Activated T-cell treated with anti-CD3 and anti-CD28 coated beads for 4 hours (primary cell): ENCODE measurements at regions not wholly inside any gene's neighbourhood (a gene's known extent, or its start where the extent isn't known, plus 50 kb on each side); places are given as distances from the start of the nearest gene placed in this dataset.
"Not testable (repeated sequence)": the region's sequence is repeated elsewhere in the genome, so short reads cannot be mapped to it uniquely, and the experiment has no call there.

ENCODE experiments used
- DNase-seq: peaks from one replicate; pipeline ENCODE4 v3.0.0-alpha.2; 2020

DNA sequence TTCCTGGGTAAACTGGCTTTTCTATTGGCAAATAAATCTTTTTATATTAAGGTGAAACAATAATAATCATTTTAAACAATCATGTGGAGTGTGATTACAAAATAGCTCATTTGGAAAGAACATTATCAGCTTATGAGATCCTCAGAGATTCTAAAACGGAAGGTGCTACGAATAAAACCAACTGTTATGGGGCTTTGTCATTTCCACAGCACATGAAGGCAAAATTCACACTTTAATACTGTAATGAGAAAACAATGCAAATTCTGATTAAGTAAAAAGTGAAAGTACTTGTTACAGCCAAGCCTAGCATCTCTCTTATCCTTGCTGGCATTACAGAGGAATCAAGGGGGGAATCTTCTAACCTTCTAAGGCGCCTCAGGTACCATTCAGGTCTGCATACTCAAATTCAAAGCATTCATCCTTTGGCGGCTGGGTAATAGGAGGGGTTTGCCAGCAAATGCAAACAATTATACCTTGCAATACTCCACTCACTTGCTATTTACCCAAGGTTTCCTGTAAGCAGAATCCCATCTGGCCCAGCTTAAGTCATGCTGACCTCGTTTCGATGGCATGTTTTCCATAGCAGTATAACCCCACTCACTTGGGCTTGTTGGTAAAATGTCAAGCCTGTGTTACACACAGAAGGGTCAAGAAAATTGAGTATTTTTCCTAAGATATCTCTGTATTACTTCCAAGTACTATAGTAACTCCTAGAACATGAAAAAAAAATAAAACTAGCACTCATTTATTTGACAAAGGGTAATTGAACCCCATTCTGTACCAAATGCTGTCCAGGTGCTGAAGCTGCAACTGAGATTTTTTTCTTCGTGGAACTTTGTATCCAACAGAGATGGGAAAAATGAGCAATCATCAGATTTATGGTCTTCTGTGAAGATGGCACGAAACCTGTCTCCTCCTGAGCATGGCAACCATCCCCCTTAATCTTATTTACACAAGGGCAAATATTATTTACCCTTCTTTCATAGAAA is 183.7 kb upstream of the LMCD1 start:
- DNase-seq = no peak

DNA sequence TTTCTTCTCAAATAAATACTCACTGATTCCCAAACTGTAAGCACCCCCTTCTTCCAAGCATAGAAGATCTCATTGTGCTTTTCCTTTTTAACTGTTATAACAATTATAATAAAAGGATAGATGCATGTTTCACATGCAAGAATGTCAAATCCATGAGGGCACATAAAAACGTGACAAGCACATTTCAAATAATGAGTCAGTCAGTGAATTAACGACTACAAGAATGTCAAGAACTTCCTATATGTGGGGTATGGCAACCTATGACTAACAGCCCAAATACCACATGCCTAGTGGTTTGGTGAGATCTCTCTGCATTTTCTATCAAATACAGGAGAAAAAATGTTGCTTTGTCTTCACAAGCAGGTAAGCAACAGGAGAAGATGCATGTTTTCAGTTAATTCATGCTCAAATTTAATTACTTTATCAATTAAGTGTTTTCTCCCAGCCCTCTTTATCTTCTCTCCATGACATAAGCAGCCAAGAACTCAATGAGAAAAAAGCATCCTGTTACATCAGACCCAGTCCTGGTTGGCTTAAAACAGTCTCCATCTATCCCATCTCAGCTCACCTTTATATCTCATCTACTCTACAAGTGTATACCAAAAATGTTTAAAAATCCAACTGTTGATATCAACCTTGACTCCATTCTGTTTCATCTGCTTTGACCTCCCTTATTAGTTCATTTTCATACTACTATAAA is 181.5 kb upstream of the LMCD1 start:
- DNase-seq = no peak

DNA sequence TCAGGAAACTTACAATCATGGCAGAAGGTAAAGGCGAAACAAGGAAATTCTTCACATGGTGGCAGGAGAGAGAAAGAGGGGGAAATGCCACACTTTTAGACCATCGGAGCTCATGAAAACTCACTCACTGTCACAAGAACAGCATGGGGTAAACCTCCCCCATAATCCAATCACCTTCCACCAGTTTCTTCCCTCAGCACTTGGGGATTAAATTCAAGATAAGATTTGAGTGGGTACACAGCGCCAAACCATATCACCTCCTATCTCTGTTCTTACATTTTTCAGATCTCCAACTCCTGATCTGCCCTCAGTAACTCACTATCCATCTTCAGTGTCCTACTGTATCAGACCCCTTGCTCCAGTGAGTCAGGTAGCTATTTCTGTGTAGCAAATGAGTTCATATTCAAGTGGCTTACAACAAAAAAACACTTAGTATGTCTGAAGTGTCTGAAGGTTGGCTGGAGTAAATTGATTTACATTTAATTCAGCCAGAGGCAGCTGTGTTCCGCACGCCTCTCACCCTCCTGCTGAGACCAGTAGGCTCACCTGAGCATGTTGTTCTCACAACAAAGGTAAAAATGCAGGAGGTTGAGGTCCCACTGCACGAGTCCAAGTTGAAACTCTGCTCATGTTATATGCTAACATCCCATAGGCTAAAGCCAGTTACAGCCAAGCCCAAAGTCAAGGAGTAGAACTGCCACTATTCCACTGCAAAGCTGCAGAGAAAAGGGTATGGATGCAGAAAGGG is 180.7 kb upstream of the LMCD1 start:
- DNase-seq = no peak

DNA sequence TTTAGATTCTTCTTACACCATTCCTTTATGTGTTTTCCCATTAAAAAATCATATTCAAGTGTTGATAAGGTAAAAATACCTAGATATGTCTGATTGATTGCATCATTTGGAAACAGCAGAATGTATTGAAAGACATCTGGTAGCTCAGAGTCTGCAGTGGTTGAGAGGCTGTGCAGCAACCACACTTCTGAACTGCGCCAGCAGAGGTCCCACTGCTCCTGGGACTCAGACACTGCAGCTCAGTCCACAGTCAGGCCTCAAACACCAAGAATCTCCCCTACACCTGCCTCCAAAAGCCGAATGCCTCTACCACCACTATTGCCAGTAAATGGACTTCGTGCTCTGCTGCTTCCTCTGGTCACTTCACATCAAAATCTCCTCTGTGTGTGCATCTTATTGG is 176.9 kb upstream of the LMCD1 start:
- peak; percentile 6 for DNase-seq

DNA sequence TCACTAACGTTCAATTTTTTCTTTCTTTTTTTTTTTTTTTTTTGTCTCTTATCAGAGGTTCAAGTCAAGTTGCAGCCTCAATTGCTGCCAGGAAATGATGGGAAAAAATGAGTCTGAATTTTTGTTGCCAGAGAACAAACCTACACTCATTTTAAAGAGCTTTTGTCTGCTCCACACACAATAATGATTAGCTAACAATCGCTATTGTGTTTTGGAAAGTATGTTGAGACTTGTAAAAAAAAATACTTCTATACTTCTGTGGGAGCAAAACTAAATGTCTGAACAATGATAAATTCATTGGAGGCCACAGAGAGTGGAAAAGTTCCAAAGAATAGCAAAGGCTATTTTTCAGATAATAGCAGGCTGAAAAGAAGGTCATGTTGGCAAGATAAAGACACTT is 176.3 kb upstream of the LMCD1 start:
- DNase-seq = no peak

DNA sequence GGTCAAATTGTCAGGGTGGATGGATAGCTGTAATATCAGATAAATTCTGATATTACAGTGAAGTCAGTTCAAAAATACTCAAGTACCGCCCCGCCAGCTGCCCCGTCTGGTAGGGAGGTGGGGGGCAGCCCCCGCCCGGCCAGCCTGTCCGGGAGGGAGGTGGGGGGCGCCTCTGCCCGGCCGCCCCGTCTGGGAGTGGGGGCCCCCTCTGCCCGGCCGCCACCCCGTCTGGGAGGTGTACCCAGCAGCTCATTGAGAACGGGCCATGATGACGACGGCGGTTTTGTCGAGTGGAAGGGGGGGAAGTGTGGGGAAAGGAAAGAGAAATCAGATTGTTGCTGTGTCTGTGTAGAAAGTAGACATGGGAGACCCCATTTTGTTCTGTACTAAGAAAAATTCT is 175.8 kb upstream of the LMCD1 start:
- not testable (repeated sequence) for DNase-seq

DNA sequence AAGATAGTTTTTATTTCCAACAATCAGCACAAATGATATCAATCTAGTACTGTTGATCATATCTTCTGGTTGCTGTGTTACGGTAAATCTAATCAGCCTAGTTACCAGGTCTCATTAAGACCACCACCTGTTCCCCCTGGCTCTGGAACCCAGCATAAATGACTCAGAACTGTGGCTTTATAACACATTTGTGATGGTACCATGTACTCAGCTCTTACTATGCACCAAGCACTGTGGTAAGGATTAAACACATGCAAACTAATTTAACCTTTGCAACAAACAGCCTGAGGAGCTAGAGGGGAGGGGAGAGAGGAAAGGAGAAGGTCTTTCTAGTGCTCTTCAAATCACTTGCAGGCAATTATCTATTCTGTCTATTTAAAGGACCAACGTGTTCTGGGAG is 173.9 kb upstream of the LMCD1 start:
- no peak for DNase-seq

DNA sequence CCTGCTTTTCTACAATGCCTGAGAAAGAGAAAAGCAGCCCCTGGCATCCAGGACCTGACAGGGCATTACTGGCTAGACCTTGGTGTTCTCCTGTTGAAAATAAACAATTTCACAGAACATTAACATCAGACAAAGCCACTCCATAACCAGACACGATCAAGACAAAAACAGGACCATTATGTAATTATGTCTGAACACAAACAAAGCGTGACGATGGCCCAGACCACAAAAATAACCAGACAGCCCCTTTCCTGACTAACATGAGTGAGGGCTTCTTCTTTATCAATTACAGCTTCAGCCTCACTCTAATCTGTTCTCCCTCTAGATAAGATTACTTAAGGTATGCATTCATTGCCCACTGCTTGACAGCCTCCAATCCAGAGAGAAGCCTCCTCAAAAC is 172.7 kb upstream of the LMCD1 start:
- DNase-seq = no peak

DNA sequence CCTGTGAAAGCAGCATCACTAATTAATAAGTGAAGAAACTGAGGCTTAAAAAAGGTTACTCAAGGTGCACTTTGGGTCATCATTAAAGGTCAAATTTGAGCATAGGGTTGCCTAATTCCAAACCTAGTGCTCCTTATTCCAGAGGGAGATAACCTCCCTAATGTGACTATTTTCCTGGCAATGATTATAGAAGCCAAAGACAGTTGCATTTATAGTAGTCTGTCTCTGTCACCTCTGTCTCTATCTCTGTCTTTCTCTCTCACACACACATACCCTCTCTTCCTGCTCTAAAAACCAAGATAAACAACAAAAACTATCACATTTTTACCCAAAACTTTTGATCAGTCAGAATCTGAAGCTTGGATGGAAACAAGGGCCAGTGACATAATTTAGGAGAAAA is 172.0 kb upstream of the LMCD1 start:
- DNase-seq = no peak

DNA sequence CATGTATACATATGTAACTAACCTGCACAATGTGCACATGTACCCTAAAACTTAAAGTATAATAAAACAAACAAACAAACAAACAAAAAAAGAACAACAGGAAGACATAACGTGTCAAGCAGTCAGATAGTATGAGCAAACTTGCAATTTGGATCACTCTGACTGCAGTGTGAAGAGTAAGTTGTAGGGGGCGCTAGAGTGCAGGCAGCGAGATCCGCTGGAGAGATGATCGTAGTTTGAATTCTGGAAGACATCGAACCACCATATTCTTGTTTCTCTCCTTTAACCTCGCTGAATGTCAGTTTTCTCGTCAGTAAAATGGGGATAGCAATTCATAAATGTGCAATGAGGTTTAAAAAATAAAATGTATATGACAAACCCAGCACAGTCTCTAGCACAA is 165.2 kb upstream of the LMCD1 start:
- DNase-seq = no peak

DNA sequence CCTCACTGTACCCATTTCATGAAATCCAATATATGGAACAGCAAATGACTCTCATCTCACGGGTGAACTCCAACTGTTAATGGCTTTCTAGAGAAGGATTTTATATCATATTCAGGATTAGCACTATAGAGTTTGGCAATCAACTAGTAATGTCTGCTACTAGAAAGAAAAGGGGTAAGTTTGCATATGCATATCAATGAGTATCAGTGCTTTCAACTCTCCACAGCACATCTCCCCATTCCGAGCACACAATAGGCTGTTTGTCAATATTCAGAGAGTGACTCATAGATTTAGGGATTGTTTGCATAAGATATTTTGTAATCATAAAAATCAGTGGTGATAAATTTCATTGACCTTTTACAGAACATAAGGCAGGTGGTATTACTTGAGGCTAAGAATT is 163.2 kb upstream of the LMCD1 start:
- DNase-seq = no peak

DNA sequence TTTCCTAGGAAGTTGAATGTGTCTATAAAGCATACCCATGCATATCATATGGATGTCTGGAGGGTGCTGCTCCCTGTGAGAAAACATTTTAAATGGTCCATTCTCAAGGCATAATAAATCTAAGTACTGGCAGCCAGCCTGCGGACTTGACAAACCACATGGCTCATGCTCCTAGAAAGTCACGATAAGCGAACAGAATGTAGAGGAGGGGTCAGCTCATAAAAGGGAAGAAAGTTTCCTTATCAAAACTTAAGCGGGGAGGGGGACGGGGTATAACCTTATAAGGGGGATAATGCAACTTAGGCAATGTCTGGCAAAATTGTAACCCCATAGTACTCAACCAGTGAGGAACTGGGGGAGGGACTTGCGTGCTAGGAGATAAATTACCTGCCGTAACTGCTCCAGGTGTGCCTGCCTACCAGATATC is 159.8 kb upstream of the LMCD1 start:
- DNase-seq = no peak

DNA sequence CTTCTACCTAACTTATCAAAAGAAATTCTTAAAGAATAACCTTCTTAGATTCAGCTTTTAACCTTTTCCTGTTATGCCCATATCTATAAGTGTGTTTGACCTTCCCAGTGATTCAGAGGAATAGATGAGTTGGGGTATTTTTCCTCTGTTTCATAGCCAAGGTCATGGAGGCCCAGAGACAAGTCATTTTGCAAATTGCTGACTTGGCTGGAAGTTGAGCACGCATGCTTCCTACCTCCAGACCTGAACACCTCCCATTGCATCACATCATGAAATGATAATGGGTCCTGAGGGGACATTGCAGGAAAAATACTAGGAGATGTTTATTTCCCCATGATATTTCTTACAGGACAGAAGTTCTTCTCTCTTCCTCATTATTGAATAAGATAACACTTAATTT is 158.6 kb upstream of the LMCD1 start:
- no peak for DNase-seq

DNA sequence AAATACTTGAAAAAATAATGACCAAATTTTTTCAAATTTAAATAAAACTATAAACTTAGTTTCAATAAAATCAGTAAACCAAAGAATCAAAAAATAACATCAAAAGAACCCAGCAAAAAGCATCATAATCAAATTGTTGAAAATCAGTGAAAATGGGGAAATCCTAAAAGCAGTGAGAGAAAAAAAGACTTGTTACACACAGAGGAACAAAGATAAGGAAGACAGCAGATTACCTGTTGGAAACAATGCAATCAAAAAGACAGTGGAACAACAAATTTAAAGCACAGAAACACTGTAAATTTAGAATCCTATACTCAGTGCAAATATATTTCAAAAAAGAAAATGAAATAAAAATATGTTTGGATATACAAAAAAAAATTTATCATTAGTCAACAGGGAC is 156.2 kb upstream of the LMCD1 start:
- DNase-seq = no peak

DNA sequence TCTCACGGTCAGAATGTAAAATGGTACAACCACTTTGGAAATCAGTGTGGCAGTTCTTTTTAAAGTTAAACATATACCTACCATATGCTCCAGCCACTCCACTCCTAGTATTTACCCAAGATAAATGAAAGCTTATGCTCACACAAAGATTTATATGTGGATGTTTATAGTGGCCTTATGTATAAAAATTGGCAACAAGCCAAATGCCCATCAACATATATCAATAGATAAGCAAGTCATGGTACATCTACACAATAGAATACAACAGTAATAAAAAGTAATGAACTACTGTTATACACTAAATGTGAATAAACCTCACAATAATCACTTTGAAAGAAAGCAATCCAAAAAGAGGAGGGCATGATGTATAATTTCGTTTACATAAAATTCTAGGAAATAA is 153.5 kb upstream of the LMCD1 start:
- DNase-seq = no peak

DNA sequence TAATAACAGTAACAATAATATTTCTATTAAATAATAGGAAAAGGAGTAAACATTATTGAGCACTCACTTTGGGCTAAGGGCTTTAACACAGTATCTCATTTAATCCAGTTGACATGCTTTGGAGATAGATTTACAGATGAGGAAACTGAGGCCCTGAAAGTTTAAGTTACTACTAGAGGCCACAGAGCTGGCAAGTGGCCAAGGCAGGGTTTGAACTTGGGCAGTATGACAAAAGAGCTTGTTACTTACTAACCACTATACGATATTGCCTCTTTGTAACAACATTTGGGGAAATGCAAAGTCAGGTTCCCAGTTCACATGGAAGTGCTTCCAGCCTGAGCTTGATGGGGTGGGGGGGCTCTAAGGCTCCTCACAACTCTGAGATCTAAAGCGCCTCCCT is 149.1 kb upstream of the LMCD1 start:
- DNase-seq = no peak

DNA sequence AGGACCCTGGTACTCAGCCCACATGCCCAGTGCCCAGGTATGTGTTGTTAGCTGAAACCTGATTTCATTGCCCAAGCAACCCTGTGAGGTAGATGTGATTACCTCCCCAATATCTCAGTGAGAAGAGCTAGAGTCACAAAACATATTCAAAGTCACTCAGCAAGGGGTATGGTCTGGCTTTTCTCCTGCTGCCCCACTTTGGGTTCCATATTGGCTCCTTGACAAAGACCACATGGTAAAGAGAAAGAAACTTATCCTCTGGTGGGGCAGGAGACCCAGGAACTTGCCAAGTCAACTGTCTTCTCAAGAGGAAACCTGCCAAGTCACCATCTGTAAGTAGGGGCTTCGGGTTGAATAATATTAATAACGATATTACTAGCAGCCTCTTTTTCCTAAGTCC is 148.3 kb upstream of the LMCD1 start:
- no peak for DNase-seq

DNA sequence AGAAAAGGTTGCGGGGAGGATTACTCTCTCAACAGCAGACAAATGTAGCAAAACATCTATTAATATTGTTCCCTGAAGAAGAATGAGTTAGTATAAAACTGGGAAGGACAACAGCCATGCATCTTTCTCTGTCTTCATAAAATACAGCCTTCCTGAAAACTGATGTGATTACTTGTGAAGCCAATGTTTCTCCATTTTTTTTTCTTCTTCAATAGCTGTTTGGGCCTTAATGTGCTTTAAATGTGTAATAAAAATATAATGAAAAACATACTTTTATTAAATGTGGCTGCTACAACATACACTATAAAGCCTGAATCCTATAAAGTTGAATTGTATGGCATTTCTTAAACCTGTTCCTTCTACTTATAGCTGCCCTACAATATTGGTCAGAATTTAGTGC is 146.3 kb upstream of the LMCD1 start:
- DNase-seq = no peak

DNA sequence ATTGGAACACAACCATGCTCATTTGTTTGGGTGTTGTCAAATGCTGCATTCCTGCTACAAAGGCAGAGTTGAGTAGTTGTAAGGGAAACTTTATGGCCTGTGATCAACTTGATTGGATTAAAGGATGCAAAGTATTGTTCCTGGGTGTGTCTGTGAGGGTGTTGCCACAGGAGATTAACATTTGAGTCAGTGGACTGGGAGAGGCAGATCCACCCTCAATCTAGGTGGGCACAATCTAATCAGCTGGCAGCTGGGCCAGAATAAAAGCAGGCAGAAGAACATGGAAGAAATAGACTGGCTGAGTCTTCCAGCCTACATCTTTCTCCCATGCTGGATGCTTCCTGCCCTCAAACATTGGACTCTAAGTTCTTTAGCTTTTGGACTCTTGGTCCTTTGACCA is 145.6 kb upstream of the LMCD1 start:
- not testable (repeated sequence) for DNase-seq

DNA sequence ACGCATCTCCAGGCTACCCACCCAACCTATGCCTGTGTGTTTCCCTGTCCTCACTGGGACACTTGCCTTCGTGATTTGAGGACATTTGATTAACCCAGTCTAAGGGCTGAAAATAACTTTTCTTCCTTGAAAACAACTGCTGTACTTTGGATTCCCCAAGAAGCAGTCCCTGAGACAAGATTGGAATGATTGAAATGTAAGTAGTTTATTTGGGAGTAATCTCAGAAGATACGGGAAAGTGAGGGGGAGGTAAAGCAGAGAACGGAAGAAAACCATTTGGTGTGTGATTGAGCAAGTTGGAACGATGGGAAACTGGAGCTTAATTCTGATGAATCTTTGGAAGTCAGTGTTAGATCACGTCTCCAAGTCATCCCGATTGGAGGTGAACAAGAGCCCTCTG is 143.8 kb upstream of the LMCD1 start:
- no peak for DNase-seq

DNA sequence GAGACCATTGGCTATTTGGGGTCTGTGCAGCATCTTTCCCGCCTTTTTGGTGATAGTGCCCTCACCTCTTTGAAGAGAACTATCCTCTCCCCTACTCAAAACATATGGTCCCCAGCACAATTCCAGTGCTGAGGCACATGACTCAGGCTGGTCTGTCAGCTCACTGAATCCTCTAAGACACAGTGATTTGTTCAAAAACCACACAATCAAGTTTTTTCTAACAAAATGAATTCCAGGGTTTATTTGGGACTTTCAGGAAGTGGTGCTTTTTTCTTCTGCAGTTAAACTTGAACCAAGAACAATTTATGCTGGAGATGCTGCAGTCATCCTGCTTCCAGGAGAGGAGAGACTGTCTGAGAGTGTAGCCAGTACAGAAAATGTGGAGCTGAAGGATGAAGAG is 142.5 kb upstream of the LMCD1 start:
- no peak for DNase-seq

DNA sequence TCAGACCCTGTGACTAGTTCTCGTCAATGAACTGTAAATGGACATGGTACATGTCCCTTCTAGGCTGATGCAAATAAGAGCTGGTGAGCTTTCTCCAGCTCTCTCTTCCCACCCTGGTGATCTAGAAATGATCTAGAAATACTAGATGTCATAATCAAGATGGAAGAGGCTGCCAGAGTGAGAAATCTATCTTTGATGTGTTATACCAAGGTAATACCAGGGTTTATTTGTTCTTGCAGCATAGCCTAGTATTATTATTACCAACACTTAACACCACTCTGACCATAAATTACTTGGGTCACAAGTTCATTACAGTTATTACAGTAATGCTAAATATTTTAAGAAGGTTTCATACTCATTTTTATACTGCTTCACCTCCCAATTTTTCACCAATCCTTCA is 138.4 kb upstream of the LMCD1 start:
- DNase-seq = no peak

DNA sequence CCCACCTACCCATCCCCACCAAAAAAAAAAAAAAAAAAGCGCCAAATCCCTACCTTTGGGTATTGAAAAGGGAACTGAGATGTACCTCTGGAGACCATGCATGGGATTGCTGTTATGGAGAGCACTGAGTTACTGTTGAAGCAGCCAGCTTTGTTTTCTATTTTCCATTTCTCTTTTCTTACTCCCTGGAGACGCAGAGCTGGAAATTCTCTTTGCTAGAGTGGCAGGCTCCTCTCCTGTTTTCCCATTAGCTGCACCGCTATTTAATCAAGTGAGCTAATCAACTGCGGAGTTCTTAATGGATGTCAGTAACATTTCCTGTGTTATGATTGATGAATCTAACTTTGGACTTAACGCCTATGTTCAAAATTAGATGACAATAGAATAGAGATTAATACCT is 136.1 kb upstream of the LMCD1 start:
- DNase-seq = no peak
